ENCODE measurements at regions not wholly inside any gene's neighbourhood (a gene's known extent, or its start where the extent isn't known, plus 50 kb on each side); places are given as distances from the start of the nearest gene placed in this dataset.

DNA sequence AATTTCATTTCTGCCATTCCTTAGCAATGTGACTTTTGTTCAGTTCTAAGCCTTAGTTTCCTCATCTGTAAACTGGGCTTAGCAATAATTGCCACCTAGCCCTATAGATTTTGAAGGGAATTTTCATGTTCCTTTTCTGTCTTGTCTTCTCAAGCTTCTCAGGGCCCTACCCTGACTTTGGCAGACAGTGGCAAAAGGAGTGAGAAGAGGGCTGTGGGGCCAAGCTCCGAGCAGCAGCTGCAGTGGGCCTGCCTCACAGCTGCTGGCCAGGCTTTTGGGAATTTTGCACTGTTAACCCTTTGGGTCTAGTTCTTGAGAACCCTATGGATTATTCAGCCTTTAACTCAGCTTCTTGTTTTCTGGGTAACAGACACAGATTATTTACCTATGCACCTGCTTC lies 67.6 kb upstream of the IGSF1 start:
- TF ChIP-seq, protein P1, sequence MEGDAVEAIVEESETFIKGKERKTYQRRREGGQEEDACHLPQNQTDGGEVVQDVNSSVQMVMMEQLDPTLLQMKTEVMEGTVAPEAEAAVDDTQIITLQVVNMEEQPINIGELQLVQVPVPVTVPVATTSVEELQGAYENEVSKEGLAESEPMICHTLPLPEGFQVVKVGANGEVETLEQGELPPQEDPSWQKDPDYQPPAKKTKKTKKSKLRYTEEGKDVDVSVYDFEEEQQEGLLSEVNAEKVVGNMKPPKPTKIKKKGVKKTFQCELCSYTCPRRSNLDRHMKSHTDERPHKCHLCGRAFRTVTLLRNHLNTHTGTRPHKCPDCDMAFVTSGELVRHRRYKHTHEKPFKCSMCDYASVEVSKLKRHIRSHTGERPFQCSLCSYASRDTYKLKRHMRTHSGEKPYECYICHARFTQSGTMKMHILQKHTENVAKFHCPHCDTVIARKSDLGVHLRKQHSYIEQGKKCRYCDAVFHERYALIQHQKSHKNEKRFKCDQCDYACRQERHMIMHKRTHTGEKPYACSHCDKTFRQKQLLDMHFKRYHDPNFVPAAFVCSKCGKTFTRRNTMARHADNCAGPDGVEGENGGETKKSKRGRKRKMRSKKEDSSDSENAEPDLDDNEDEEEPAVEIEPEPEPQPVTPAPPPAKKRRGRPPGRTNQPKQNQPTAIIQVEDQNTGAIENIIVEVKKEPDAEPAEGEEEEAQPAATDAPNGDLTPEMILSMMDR (IDR thresholded peaks at IDR 0.05) = no peak
- TF ChIP-seq TCF7L2 (IDR thresholded peaks at IDR 0.05; ENCODE audit: low read depth, low read length) (no peak), POLR2AphosphoS5 (IDR thresholded peaks at IDR 0.05; ENCODE audit: low read depth, low read length) (no peak)
